OCI-LY7 (cell line): ENCODE measurements at regions not wholly inside any gene's neighbourhood (a gene's known extent, or its start where the extent isn't known, plus 50 kb on each side); places are given as distances from the start of the nearest gene placed in this dataset.

ENCODE experiments used
- BruUV-seq: library from RNA; stranded (reverse); fragments of 400-500 nt; replicated peaks from 2 replicates; lab custom pipeline; 2021; lab: Mats Ljungman, UMichigan
- CTCF ChIA-PET: fragments of 300-600 bp; sonication (Branson Sonifier 250); formaldehyde crosslinking; loops from one replicate; lab custom pipeline; 2022; ENCODE audit warnings: antibody characterized with exemption; ENCODE audit not compliant: unreplicated experiment; lab: Charles Lee
- POLR2A ChIA-PET: fragments of 300-600 bp; sonication (Branson Sonifier 250); formaldehyde crosslinking; loops from one replicate; lab custom pipeline; 2022; ENCODE audit warnings: antibody characterized with exemption; lab: Charles Lee
- DNase-seq: peaks from one replicate; pipeline ENCODE4 v3.0.0-alpha.2; 2015; ENCODE audit warnings: low spot score
- H2AFZ ChIP-seq: fragments of 200-600 bp; sonication (generic), shearing (Covaris generic); 2 replicates; pipeline ENCODE4 v1.6.1; 2014; ENCODE audit warnings: mild to moderate bottlenecking, antibody characterized with exemption, low read length, moderate library complexity
- H3K27ac ChIP-seq: fragments of 200-600 bp; sonication (generic); 2 replicates; pipeline ENCODE4 v1.5.1; 2014; ENCODE audit warnings: mixed run types, low read depth, mild to moderate bottlenecking, moderate library complexity, low read length, inconsistent platforms; ENCODE audit not compliant: poor library complexity, severe bottlenecking
- H3K36me3 ChIP-seq: fragments of 200-600 bp; sonication (generic); 2 replicates; pipeline ENCODE4 v1.6.1; 2014; ENCODE audit warnings: mild to moderate bottlenecking, antibody characterized with exemption, low read length, moderate library complexity, mixed read lengths; ENCODE audit not compliant: insufficient read depth
- H3K4me1 ChIP-seq: fragments of 200-600 bp; sonication (generic); 2 replicates; pipeline ENCODE4 v1.5.1; 2014; ENCODE audit warnings: mild to moderate bottlenecking, low read length; ENCODE audit not compliant: insufficient read depth, poor library complexity, severe bottlenecking
- H3K4me2 ChIP-seq: fragments of 200-600 bp; sonication (generic); 2 replicates; pipeline ENCODE4 v1.6.1; 2014; ENCODE audit warnings: mild to moderate bottlenecking, low read length
- H3K4me3 ChIP-seq: fragments of 200-600 bp; sonication (generic); 2 replicates; pipeline ENCODE4 v1.5.1; 2014; ENCODE audit warnings: mild to moderate bottlenecking, low read depth, low read length; ENCODE audit not compliant: poor library complexity, severe bottlenecking
- H3K79me2 ChIP-seq: fragments of 200-600 bp; sonication (generic); 2 replicates; pipeline ENCODE4 v1.6.1; 2016; ENCODE audit warnings: low read depth, mild to moderate bottlenecking, low read length, moderate library complexity, mixed read lengths; ENCODE audit not compliant: insufficient read depth
- H3K9me2 ChIP-seq: fragments of 200-600 bp; sonication (generic); 2 replicates; pipeline ENCODE4 v1.6.1; 2016; ENCODE audit warnings: mild to moderate bottlenecking, low read length, mixed read lengths; ENCODE audit not compliant: insufficient read depth
- H3K9me3 ChIP-seq: fragments of 200-600 bp; sonication (generic); 2 replicates; pipeline ENCODE4 v1.6.1; 2014; ENCODE audit warnings: mild to moderate bottlenecking, mixed run types, low read length, mixed read lengths
- H4K20me1 ChIP-seq: fragments of 200-600 bp; sonication (generic); 2 replicates; pipeline ENCODE4 v1.6.1; 2014; ENCODE audit warnings: mild to moderate bottlenecking, antibody characterized with exemption, low read length, moderate library complexity, mixed read lengths; ENCODE audit not compliant: insufficient read depth
- CTCF ChIP-seq: fragments of 200-600 bp; sonication (generic); conservative IDR thresholded peaks from 2 replicates; pipeline ENCODE4 v1.5.1; 2014; ENCODE audit warnings: mild to moderate bottlenecking, antibody characterized with exemption, low read length, moderate library complexity, mixed read lengths
- EZH2phosphoT487 ChIP-seq: fragments of 200-600 bp; sonication (generic); IDR thresholded peaks from 2 replicates; pipeline ENCODE4 v1.6.1; 2018; ENCODE audit warnings: low read depth, borderline replicate concordance, mild to moderate bottlenecking, mixed run types, antibody characterized with exemption, low read length, moderate library complexity, mixed read lengths
- intact Hi-C: fragments of 100-400 bp; cut with micrococcal nuclease; formaldehyde crosslinking; loops from one replicate; pipeline ENCODE4 v1.10.0; 2022; ENCODE audit not compliant: unreplicated experiment

DNA sequence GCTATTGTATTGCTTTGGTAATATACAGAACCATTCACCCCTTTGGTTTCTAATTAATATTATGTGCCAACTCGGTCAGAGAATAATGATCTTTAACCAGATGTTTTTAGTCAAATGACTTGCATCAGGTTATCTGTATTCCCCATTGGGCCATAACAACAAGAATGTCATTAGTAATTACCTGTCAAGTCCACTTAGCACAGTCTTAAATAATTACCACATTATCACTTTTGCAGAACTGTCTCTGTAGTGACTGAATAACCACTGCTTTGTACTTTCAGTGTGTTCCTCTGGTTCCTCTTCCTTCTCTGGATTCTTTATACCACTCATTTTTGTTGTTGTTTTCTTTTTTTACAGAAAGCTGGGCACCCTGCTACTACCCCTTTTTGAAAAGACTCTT, 257.7 kb upstream of the SPOCK3 start:
- TF ChIP-seq CTCF (no peak), EZH2phosphoT487 (no peak)
- intact Hi-C loops: no loop called here
- DNase-seq: no peak
- Histone ChIP-seq H3K79me2 (no peaks in the 10 kb centered on the region), H4K20me1 (no peaks in the 10 kb centered on the region), H3K4me2 (no peak overlapping the region), H3K9me2 (no peaks in the 10 kb centered on the region), H3K9me3 (no peaks in the 10 kb centered on the region), H3K4me3 (no peak overlapping the region), H3K36me3 (no peaks in the 10 kb centered on the region), H2AFZ (no peak overlapping the region), H3K4me1 (no peaks in the 10 kb centered on the region), H3K27ac (no peak overlapping the region)
- BruUV-seq: no TSS peak
- ChIA-PET POLR2A (no interaction called here), CTCF (no interaction called here)

- intact Hi-C loops: no loop called here
- POLR2A ChIA-PET: no interaction called here
- BruUV-seq: no TSS peak
- Histone ChIP-seq H3K27ac (no peak overlapping the region), H3K36me3 (no peaks in the 10 kb centered on the region), H2AFZ (no peak overlapping the region), H3K9me2 (no peaks in the 10 kb centered on the region), H3K9me3 (no peaks in the 10 kb centered on the region), H4K20me1 (no peaks in the 10 kb centered on the region), H3K4me2 (no peak overlapping the region), H3K4me3 (no peak overlapping the region), H3K79me2 (no peaks in the 10 kb centered on the region), H3K4me1 (no peaks in the 10 kb centered on the region)
- no peak for TF ChIP-seq EZH2phosphoT487
- no peak for TF ChIP-seq CTCF
- no peak for DNase-seq
- CTCF ChIA-PET: no interaction called here
These were observed 275.3 kb upstream of the SPOCK3 start for GRCh38 chr4:167509551-167509950.

GRCh38 chr4:167524091-167524490, 289.8 kb upstream of the SPOCK3 start:
- no peaks in the 10 kb centered on the region for H3K9me3 ChIP-seq
- no peak overlapping the region for H2AFZ ChIP-seq
- no peak overlapping the region for H3K27ac ChIP-seq
- no peak for TF ChIP-seq CTCF
- no peak for TF ChIP-seq EZH2phosphoT487
- no peaks in the 10 kb centered on the region for H3K4me1 ChIP-seq
- DNase-seq: no peak
- no peak overlapping the region for H3K4me3 ChIP-seq
- H3K79me2 ChIP-seq: no peaks in the 10 kb centered on the region
- no peak overlapping the region for H3K4me2 ChIP-seq
- CTCF ChIA-PET: no interaction called here
- POLR2A ChIA-PET: no interaction called here
- intact Hi-C loops: no loop called here
- H3K36me3 ChIP-seq: no peaks in the 10 kb centered on the region
- H4K20me1 ChIP-seq: no peaks in the 10 kb centered on the region
- BruUV-seq: no TSS peak
- no peaks in the 10 kb centered on the region for H3K9me2 ChIP-seq
